GM12865 (cell line): ENCODE measurements at regions not wholly inside any gene's neighbourhood (a gene's known extent, or its start where the extent isn't known, plus 50 kb on each side); places are given as distances from the start of the nearest gene placed in this dataset.

Experiments
- DNase-seq: peaks from one replicate; pipeline ENCODE4 v3.0.0; 2010; ENCODE audit warnings: low read depth
- H3K4me3 ChIP-seq: 2 replicates; pipeline ENCODE4 v1.5.1; 2011; ENCODE audit warnings: mild to moderate bottlenecking, low read depth, low read length, control low read depth
- TF ChIP-seq, protein P1 (sequence below): IDR thresholded peaks from 2 replicates; pipeline ENCODE4 v1.5.1; 2011; ENCODE audit warnings: low read length, control low read depth, low read depth, inconsistent platforms; ENCODE audit not compliant: insufficient read depth; ENCODE audit errors: missing control alignments

- no peak for DNase-seq
- H3K4me3 ChIP-seq, result no peak overlapping the region
- TF ChIP-seq, protein P1, sequence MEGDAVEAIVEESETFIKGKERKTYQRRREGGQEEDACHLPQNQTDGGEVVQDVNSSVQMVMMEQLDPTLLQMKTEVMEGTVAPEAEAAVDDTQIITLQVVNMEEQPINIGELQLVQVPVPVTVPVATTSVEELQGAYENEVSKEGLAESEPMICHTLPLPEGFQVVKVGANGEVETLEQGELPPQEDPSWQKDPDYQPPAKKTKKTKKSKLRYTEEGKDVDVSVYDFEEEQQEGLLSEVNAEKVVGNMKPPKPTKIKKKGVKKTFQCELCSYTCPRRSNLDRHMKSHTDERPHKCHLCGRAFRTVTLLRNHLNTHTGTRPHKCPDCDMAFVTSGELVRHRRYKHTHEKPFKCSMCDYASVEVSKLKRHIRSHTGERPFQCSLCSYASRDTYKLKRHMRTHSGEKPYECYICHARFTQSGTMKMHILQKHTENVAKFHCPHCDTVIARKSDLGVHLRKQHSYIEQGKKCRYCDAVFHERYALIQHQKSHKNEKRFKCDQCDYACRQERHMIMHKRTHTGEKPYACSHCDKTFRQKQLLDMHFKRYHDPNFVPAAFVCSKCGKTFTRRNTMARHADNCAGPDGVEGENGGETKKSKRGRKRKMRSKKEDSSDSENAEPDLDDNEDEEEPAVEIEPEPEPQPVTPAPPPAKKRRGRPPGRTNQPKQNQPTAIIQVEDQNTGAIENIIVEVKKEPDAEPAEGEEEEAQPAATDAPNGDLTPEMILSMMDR, result no peak
Observed at GRCh38 chr1:234932106-234932505, 196.5 kb downstream of the TOMM20 start.

GRCh38 chr1:234931404-234931973 is 197.1 kb downstream of the TOMM20 start:
- TF ChIP-seq, protein P1, result no peak
- no peak overlapping the region for H3K4me3 ChIP-seq
- DNase-seq, result no peak

- no peak overlapping the region for H3K4me3 ChIP-seq
- DNase-seq, result no peak
- TF ChIP-seq, protein P1, result no peak
Observed at GRCh38 chr1:234929369-234929768, 199.3 kb downstream of the TOMM20 start.

- DNase-seq, result no peak
Observed at GRCh38 chr1:234928642-234929041, 200.0 kb downstream of the TOMM20 start.

GRCh38 chr1:234927971-234928640 is 200.5 kb downstream of the TOMM20 start:
- TF ChIP-seq, protein P1, result no peak
- no peak for DNase-seq
- H3K4me3 ChIP-seq, result no peak overlapping the region

More at GRCh38 chr1:234928642-234929041, 200.0 kb downstream of the TOMM20 start:
- no peak overlapping the region for H3K4me3 ChIP-seq
- TF ChIP-seq, protein P1, result no peak

GRCh38 chr1:234927312-234927970 is 201.2 kb downstream of the TOMM20 start:
- TF ChIP-seq, protein P1, result no peak
- peak overlapping the region; percentile 48 for H3K4me3 ChIP-seq

More at GRCh38 chr1:234927312-234927970, 201.2 kb downstream of the TOMM20 start:
- no peak for DNase-seq
